Bronchial epithelial cell (primary cell): ENCODE measurements at regions not wholly inside any gene's neighbourhood (a gene's known extent, or its start where the extent isn't known, plus 50 kb on each side); places are given as distances from the start of the nearest gene placed in this dataset.

Experiments
- DNase-seq: peaks from one replicate; pipeline ENCODE4 v3.0.0-alpha.2; 2010; ENCODE audit warnings: low read depth
- FAIRE-seq: peaks from 2 replicates; lab custom pipeline; 2011; peaks lifted over from hg19 to GRCh38; lab: Jason Lieb, UNC
- H3K27me3 ChIP-seq: 2 replicates; pipeline ENCODE4 v1.5.1; 2011; ENCODE audit warnings: low read length; ENCODE audit not compliant: control insufficient read depth, insufficient read depth
- H3K36me3 ChIP-seq: 2 replicates; pipeline ENCODE4 v1.5.1; 2011; ENCODE audit warnings: low read length; ENCODE audit not compliant: control insufficient read depth, insufficient read depth
- H3K4me3 ChIP-seq: 2 replicates; pipeline ENCODE4 v1.5.1; 2011; ENCODE audit warnings: mild to moderate bottlenecking, low read depth, low read length, control low read depth
- CTCF ChIP-seq: IDR thresholded peaks from 2 replicates; pipeline ENCODE4 v1.5.1; 2011; ENCODE audit warnings: mild to moderate bottlenecking, moderate library complexity, low read length, control low read depth, inconsistent platforms; ENCODE audit not compliant: insufficient read depth, severe bottlenecking

GRCh38 chr12:93956551-93956950 is 191.8 kb upstream of the PLXNC1 start:
- no peak overlapping the region for H3K4me3 ChIP-seq
- peak; percentile 55 for FAIRE-seq
- no peaks in the 10 kb centered on the region for H3K36me3 ChIP-seq
- no peak for TF ChIP-seq CTCF
- no peak for DNase-seq
- no peaks in the 10 kb centered on the region for H3K27me3 ChIP-seq

- FAIRE-seq (no peak), DNase-seq (no peak)
- Histone ChIP-seq H3K4me3 (no peak overlapping the region), H3K27me3 (no peaks in the 10 kb centered on the region), H3K36me3 (no peaks in the 10 kb centered on the region)
- TF ChIP-seq CTCF = no peak
These were observed 191.2 kb upstream of the PLXNC1 start for GRCh38 chr12:93957168-93957567.

DNA sequence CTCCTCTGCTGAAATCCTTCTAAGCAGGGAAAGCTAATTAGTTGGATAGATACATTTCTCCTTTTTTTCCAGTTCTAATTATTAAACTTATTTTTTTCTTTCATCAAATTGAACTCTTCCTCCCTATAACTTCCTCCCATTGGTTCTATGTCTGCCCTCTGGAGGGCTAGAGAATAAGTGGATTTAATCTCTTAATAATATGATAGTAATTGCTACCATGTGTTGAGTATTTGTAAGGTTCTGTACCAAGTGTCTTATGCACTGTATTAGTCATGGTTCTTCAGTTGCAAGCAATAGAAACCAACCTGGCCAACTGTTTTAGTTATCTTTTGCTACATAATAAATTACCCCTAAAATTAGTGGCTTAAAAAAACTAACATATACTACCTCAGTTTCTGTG is 190.5 kb upstream of the PLXNC1 start:
- no peaks in the 10 kb centered on the region for H3K36me3 ChIP-seq
- TF ChIP-seq CTCF = no peak
- no peak overlapping the region for H3K4me3 ChIP-seq
- H3K27me3 ChIP-seq = no peaks in the 10 kb centered on the region
- DNase-seq (no peak), FAIRE-seq (no peak)

DNA sequence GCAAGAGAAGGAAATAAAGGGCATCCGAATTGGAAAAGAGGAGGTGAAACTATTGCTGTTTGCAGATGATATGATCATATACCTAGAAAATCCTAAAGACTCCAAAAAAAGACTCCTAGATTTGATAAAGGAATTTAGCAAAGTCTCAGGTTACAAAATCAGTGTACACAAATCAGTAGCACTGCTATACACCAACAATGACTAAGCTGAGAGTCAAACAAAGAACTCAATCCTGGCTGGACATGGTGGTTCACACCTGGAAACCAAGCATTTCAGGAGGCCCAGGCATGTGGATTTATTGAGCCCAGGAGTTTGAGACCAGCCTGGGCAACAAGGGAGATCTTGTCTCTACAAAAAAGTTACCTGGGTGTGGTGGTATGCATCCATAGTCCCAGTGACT is 188.7 kb upstream of the PLXNC1 start:
- Histone ChIP-seq H3K4me3 (no peak overlapping the region), H3K27me3 (no peaks in the 10 kb centered on the region), H3K36me3 (no peaks in the 10 kb centered on the region)
- TF ChIP-seq CTCF = no peak
- peak; percentile 13 for DNase-seq
- no peak for FAIRE-seq

DNA sequence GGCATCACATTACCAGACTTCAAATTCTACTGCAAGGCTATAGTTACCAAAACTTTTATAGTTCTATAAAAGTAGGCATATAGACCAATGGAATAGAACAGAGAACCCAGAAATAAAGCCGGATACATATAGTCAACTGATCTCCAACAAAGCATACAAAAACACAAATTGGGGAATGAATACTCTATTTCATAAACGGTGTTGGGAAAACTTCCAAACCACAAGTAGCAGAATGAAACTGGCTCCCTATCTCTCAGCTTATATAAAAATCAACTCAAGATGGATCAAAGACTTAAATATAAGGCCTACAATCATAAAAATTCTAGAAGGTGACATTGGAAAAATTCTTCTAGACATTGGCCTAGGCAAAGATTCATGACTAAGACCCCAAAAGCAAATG is 187.9 kb upstream of the PLXNC1 start:
- DNase-seq (no peak), FAIRE-seq (no peak)
- Histone ChIP-seq H3K36me3 (no peaks in the 10 kb centered on the region), H3K4me3 (no peak overlapping the region), H3K27me3 (no peaks in the 10 kb centered on the region)
- TF ChIP-seq CTCF = no peak

DNA sequence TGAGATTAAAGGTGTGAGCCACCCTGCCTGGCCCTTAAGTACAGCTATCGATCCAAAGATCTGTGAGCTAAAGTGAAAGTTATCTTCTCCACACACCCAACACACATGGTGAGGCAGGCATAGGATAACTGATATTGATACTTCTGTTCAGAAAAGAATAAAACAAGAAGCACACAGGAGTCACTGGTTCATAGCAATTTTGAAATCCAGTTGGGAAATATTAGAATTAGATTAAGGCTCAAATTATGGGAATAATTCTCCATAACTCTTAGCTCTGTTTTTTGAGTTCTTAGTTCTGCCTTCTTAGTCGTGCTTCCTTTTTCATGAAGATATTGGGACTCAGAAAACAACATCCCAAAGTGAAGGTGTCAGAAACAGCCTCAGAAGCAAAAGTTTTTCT is 186.0 kb upstream of the PLXNC1 start:
- FAIRE-seq = no peak
- no peak for DNase-seq
- Histone ChIP-seq H3K36me3 (no peaks in the 10 kb centered on the region), H3K4me3 (no peak overlapping the region), H3K27me3 (no peaks in the 10 kb centered on the region)
- no peak for TF ChIP-seq CTCF
